Middle frontal gyrus (tissue), 1 donor: ENCODE measurements at regions not wholly inside any gene's neighbourhood (a gene's known extent, or its start where the extent isn't known, plus 50 kb on each side); places are given as distances from the start of the nearest gene placed in this dataset.

Experiments used
- DNase-seq: peaks from one replicate; pipeline ENCODE4 v3.0.0-alpha.2; 2015; ENCODE audit warnings: low spot score; ENCODE audit errors: extremely low spot score

GRCh38 chr18:54531402-54532065 lies 59.5 kb upstream of the DYNAP start:
- no peak for DNase-seq

DNA sequence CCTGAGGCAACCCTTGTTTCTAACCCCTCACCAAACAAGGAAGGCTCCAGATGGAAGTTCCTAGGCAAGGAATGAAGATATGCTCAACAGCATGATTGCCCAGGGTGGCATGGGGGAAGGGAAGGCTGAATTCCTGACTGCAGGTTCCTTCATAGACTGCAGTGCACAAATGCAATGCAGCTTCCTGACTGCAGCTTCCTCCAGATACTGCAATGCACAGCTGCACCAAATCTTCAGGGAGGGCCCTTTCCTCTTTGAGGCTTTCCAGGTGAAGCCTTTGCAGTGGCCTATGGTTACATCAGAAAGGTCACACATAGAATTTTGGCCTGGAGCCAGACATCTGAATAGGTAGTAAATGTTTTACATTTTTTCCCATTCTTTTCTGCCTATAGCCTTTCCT lies 58.8 kb upstream of the DYNAP start:
- DNase-seq: no peak

DNA sequence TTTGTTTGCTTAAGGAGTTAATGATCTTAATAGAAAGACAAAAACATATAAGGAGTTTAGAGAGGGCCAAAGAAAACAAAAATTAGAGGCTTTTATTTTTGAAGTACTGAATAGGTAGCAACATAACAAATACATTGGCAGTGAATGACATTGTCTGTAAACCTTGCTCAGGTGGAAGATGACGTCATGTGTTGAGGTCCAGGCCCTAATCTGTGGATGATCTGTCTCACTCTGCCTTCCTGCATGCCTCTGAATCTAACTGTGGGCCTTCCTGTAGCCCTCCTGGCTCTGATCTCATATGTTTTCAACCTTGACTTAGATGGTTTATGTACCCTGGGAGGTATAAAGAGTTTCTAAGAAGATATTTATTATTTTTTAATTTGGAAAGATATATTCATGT lies 58.1 kb upstream of the DYNAP start:
- DNase-seq: no peak
